Activated CD8-positive, alpha-beta T cell treated with anti-CD3 and anti-CD28 coated beads, Interleukin-2, amount 10 ng/mL, durations not matched to agents 7 days and 5 days (primary cell): ENCODE measurements at regions not wholly inside any gene's neighbourhood (a gene's known extent, or its start where the extent isn't known, plus 50 kb on each side); places are given as distances from the start of the nearest gene placed in this dataset.

Experiments used
- ATAC-seq: fragments of 150-1000 bp; cut with Tn5 transposase; one replicate; pipeline ENCODE4 v1.10.0; 2021; ENCODE audit warnings: moderate library complexity
- CTCF ChIA-PET: fragments of 350-600 bp; sonication (Branson Sonifier 250); formaldehyde crosslinking; loops from one replicate; lab custom pipeline; 2021; ENCODE audit warnings: antibody characterized with exemption; lab: Charles Lee
- POLR2A ChIA-PET: fragments of 350-600 bp; sonication (Branson Sonifier 250); formaldehyde crosslinking; loops from one replicate; lab custom pipeline; 2021; ENCODE audit warnings: antibody characterized with exemption; lab: Charles Lee
- DNase-seq: peaks from one replicate; pipeline ENCODE4 v3.0.0-alpha.2; 2020
- H3K27ac Mint-ChIP-seq: one replicate; pipeline ENCODE4 v1.8.0; 2021; ENCODE audit warnings: mild to moderate bottlenecking, mixed read lengths
- H3K27me3 Mint-ChIP-seq: one replicate; pipeline ENCODE4 v1.8.0; 2021; ENCODE audit warnings: low read depth, mixed read lengths
- H3K36me3 Mint-ChIP-seq: one replicate; pipeline ENCODE4 v1.8.0; 2021; ENCODE audit warnings: low read depth, mixed read lengths
- H3K4me1 Mint-ChIP-seq: one replicate; pipeline ENCODE4 v1.8.0; 2021; ENCODE audit warnings: low read depth, mixed read lengths
- H3K4me3 Mint-ChIP-seq: one replicate; pipeline ENCODE4 v1.8.0; 2021; ENCODE audit warnings: mild to moderate bottlenecking, mixed read lengths
- H3K9me3 Mint-ChIP-seq: one replicate; pipeline ENCODE4 v1.8.0; 2022; ENCODE audit warnings: mixed read lengths; ENCODE audit not compliant: insufficient read depth

DNA sequence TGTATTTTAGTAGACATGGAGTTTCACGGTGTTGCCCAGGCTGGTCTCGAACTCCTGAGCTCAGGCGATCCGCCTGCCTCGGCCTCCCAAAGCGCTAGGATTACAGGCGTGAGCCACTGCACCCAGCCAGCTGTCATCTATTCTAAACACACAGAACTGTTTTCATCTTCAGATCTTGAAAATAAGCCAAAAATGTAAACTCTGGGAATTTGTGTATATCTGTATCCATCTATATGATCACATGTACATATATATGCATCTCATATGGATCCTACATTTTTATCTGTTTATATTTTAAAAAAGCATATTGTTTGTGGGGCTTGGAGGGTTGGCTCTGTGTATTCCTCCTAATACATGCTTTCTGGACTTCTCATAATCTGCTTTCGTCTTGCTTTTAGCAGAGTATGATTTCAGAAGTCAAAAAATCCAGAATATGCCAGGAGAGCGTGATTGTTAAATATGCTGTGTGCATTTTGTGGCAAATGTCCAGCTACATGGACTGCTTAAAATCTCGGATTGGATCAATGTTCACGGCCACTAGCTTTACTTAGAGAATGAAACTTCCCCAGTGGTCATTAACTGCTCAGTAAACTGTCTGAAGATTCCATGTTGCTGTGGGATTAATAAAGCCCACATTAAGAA, 274.4 kb upstream of the IRX1 start:
- CTCF ChIA-PET: no interaction called here
- no peak for ATAC-seq

DNA sequence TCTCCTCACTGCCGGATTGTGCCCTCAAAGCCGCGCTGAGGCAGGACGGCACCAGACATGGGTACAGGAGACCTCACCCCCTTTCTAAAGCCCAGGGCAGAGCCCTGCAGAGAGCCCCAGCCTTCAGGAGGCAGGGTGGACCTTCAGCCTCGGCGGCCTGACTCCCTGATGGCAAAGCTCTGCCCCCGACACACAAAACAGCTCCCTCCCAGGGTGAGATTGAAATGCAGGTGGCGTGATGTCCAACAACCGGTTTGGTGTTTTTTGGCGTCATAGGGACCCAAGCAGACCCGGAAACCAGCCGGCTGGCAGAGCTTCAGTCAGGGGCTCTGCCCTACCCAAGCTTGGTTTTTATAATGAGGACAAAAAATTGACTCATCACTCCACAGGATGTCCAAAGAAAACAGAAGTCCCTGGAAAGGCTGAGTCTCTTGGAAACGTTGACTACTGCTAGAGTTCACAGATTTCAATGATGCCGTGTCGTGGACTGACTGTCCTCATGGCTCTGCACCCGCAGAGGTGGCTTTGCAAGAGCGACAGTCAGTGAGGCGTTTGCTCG, 275.2 kb upstream of the IRX1 start:
- POLR2A ChIA-PET: no interaction called here
- ATAC-seq: no peak
- Mint-ChIP-seq H3K27ac (no peak overlapping the region), H3K4me1 (no peaks in the 10 kb centered on the region), H3K4me3 (no peak overlapping the region), H3K36me3 (no peaks in the 10 kb centered on the region), H3K9me3 (peaks cover 5% of the 10 kb centered on the region), H3K27me3 (no peaks in the 10 kb centered on the region)
- CTCF ChIA-PET: no interaction called here
- DNase-seq: no peak

More for the DNA sequence above, 274.4 kb upstream of the IRX1 start:
- POLR2A ChIA-PET: no interaction called here
- no peaks in the 10 kb centered on the region for H3K36me3 Mint-ChIP-seq
- no peak overlapping the region for H3K27ac Mint-ChIP-seq
- DNase-seq: no peak
- H3K4me3 Mint-ChIP-seq: no peak overlapping the region
- H3K9me3 Mint-ChIP-seq: peaks cover 9% of the 10 kb centered on the region
- H3K27me3 Mint-ChIP-seq: no peaks in the 10 kb centered on the region
- H3K4me1 Mint-ChIP-seq: no peaks in the 10 kb centered on the region

DNA sequence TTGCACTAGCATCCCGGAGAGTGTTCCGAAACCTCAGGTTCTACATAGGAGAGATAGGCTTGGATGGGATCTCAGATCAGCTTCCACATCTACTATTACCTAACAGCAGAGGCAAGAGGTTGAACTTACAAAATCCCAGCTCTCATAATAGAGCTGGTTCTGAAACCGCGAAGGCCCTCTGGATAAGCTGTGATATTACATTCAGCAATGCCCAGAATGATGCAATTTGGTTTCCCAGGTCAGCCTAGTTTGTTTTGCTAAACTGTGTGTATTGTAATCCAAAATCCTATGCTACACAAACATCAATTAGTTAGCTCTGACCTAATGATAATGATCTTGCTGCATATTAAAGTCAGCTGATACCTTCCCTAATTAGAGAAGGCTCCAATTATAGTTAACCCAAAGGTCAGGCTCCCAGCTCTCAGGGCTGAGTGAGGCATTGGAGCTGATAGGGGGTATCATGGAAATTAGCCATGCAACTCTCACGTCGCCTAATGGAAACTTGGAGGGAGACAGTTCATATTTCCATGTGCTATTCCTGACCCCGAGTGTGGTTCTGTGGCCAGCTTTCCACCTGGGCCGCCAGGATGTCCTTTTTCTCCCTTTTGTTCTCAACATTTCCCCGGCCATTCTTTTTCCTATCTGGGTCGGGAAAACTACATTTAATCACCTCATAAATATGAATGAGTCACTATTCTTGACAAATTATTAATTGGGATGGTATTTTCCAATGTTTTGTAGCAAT, 278.4 kb upstream of the IRX1 start:
- DNase-seq (no peak), ATAC-seq (no peak)
- Mint-ChIP-seq H3K4me3 (no peak overlapping the region), H3K27ac (no peak overlapping the region), H3K4me1 (no peaks in the 10 kb centered on the region), H3K36me3 (no peaks in the 10 kb centered on the region), H3K9me3 (no peaks in the 10 kb centered on the region), H3K27me3 (no peaks in the 10 kb centered on the region)
- CTCF ChIA-PET: no interaction called here
- POLR2A ChIA-PET: no interaction called here

DNA sequence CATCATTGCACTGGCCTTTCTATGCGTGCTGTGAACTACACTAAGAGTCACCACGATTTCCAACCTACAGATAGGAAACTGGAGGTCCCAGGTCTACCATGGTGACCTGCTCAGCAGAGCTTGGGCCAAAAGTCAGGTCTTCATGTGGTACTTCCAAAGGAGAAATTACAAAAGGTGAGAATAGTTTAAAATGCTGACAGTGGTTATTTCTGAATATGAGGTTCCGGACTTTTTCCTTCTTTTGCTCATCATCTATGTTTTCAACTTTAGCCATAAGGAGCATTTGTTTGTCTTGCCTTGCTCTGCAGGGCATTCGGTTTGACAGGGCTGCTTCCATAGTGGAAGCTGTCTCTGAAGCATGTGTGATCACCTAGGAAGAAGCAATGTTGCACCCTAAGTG, 282.1 kb upstream of the IRX1 start:
- POLR2A ChIA-PET: no interaction called here
- H3K4me3 Mint-ChIP-seq: no peak overlapping the region
- no peak for DNase-seq
- no peaks in the 10 kb centered on the region for H3K9me3 Mint-ChIP-seq
- no peaks in the 10 kb centered on the region for H3K4me1 Mint-ChIP-seq
- no peaks in the 10 kb centered on the region for H3K27me3 Mint-ChIP-seq
- no peaks in the 10 kb centered on the region for H3K36me3 Mint-ChIP-seq
- H3K27ac Mint-ChIP-seq: no peak overlapping the region
- CTCF ChIA-PET: no interaction called here
- no peak for ATAC-seq

DNA sequence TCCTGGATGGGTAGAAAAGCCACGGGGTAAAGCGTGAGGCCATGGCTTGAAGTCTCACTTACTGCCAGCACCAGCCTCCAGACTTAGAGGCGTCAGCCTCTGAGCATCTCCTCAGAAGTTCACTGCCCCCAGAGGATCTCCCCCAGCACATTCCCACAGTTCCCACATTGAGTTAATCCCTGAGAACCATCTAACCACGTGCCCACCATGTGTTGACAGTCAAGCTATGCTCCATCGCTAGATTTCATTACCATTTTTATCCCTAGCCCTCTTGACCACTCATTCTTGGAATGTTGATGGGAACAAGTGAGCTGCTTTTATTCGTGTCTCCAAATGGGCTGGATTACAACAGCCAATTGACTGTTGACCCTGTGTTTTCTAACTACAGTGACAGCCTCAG, 283.3 kb upstream of the IRX1 start:
- no peak overlapping the region for H3K4me3 Mint-ChIP-seq
- no peak for ATAC-seq
- no peaks in the 10 kb centered on the region for H3K4me1 Mint-ChIP-seq
- H3K27me3 Mint-ChIP-seq: no peaks in the 10 kb centered on the region
- no peaks in the 10 kb centered on the region for H3K9me3 Mint-ChIP-seq
- CTCF ChIA-PET: no interaction called here
- H3K27ac Mint-ChIP-seq: no peak overlapping the region
- POLR2A ChIA-PET: no interaction called here
- no peaks in the 10 kb centered on the region for H3K36me3 Mint-ChIP-seq
- DNase-seq: no peak

DNA sequence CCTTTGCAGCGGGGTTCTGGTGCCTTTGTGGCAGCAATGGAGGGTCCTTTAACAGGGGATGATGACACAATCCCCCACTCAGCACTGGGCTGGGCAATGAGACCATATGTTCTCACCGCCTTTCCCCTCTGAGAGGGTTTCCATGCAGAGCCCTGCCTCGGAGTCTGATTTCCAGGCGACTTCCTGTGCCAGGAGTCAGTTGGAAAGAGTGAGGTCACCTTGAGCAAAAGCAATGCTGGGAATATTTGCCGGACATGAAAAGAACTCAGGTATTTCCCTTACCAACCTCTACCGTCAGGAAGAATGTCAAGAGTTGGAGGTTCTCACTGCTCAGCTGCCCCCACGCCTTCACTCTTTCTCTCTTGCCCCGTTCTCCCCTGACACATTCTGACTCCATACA, 284.2 kb upstream of the IRX1 start:
- no peaks in the 10 kb centered on the region for H3K9me3 Mint-ChIP-seq

DNA sequence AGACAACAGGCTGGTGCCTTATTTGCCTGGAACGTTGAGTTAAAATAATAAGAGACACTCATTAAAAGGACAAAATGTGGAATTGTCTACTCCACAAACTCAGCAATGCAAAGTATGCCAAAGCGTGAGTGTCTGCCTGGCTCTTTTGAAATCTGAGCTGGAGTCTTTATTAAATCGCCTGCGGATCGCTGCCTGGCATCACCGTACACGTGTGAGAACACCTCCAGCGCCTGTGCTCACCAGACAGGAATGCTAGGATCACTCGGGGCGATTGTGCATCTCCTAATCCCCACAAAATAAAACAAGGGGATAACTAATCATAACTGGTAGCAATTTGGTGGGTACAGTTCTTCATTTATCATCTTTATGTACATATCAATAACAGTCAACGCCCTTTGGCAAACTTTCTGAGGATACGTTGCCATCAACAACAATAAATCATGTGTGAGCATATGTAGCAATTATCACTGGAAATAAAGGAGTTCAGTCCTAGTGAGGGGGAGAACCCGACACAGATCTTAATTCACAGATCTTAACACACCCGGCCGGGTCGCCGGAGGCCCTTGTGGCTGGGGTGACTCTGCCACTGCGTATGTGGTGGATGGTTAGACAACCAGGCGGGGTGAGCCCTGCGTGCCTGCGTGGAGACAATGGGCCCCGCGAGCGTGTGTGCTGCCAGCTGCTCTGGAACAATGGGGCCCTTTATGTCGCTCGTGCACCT, 284.9 kb upstream of the IRX1 start:
- no peak for DNase-seq
- H3K36me3 Mint-ChIP-seq: no peaks in the 10 kb centered on the region
- ChIA-PET POLR2A (no interaction called here), CTCF (no interaction called here)
- H3K4me1 Mint-ChIP-seq: no peaks in the 10 kb centered on the region
- no peak for ATAC-seq
- H3K4me3 Mint-ChIP-seq: no peak overlapping the region
- no peak overlapping the region for H3K27ac Mint-ChIP-seq
- no peaks in the 10 kb centered on the region for H3K27me3 Mint-ChIP-seq
- no peaks in the 10 kb centered on the region for H3K9me3 Mint-ChIP-seq

More for the DNA sequence above, 284.2 kb upstream of the IRX1 start:
- CTCF ChIA-PET: no interaction called here
- H3K4me3 Mint-ChIP-seq: no peak overlapping the region
- DNase-seq (no peak), ATAC-seq (no peak)
- no peaks in the 10 kb centered on the region for H3K27me3 Mint-ChIP-seq
- no peak overlapping the region for H3K27ac Mint-ChIP-seq
- no peaks in the 10 kb centered on the region for H3K4me1 Mint-ChIP-seq
- POLR2A ChIA-PET: no interaction called here
- no peaks in the 10 kb centered on the region for H3K36me3 Mint-ChIP-seq

DNA sequence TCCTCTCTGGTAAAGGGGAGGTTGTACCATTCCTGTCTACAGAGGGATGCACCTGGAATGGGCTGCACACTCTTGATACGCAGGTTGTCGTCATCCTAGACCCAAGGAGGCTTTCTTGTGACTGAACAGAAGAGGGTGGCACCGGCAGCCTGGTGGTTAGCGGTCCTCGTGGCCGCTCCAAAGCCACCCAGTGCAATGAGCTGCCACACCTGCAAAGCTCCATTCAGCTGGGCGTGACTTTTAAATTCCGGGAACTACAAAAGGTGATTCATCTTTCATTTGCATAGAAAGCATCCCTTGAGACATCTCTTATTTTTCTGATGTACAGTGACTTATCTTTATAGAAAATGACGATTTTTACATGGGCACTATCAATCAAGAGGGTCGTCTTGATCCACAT, 286.1 kb upstream of the IRX1 start:
- Mint-ChIP-seq H3K4me3 (no peak overlapping the region), H3K9me3 (peaks cover 4% of the 10 kb centered on the region), H3K27ac (no peak overlapping the region), H3K36me3 (no peaks in the 10 kb centered on the region), H3K27me3 (no peaks in the 10 kb centered on the region), H3K4me1 (no peaks in the 10 kb centered on the region)
- ATAC-seq (no peak), DNase-seq (no peak)
- ChIA-PET CTCF (no interaction called here), POLR2A (no interaction called here)

DNA sequence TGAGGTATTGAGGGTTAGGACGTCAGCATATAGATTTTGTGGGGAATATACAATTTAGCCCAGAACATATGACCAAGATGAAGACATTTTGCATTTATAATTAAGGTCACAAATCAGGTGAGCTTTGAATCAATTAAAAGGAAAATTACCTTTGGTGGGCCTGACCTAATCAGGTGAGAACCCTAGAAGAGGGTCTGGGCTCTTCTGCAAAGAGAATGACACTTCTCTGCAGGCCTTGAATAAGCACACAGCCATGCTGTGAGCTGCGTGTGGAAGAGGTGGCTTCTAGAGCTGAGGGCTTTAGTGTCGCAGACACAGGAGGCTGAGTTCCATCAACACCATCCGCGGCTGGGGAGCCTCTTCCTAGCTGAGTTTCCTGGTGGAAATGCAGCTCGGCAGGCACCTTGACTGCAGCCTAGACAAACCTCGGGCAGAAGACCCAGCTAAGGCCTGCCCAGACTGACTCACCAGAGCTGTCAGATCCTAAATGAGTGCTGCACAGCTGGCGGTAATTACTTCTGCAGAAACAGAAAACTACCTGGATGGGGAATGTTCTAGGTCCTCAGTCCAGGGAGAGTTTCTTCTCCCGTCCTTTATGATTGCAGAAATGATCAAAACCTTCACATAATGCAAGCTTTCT, 287.5 kb upstream of the IRX1 start:
- Mint-ChIP-seq H3K27me3 (no peaks in the 10 kb centered on the region), H3K36me3 (no peaks in the 10 kb centered on the region), H3K4me3 (no peak overlapping the region), H3K9me3 (peaks cover 4% of the 10 kb centered on the region), H3K4me1 (no peaks in the 10 kb centered on the region), H3K27ac (no peak overlapping the region)
- no peak for DNase-seq
- ChIA-PET POLR2A (no interaction called here), CTCF (no interaction called here)
- ATAC-seq: no peak

DNA sequence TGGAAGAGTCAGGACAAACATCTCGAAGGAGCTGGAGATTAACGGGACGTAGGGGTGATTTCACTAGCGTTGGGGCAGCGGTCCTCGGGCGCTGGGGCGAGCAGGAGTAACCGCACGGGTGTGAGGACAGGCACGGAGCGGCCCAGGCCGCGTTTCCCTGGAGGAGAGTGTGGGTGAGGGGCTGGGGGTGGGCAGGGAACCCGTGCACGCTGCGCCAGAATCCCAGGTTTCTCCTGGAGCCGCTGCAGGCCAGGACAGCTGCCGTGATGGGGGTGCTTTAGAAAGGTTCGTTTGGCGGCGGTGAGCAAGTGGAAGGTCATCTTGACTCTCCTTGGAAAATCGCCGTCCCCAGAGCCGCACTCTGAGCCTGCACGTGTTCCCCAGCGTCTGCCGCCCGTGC, 290.2 kb upstream of the IRX1 start:
- no peak for ATAC-seq
- CTCF ChIA-PET: no interaction called here
- no peak overlapping the region for H3K4me3 Mint-ChIP-seq
- H3K9me3 Mint-ChIP-seq: peaks cover 4% of the 10 kb centered on the region
- no peak for DNase-seq
- no peaks in the 10 kb centered on the region for H3K4me1 Mint-ChIP-seq
- H3K27me3 Mint-ChIP-seq: no peaks in the 10 kb centered on the region
- POLR2A ChIA-PET: no interaction called here
- H3K36me3 Mint-ChIP-seq: no peaks in the 10 kb centered on the region
- H3K27ac Mint-ChIP-seq: no peak overlapping the region

DNA sequence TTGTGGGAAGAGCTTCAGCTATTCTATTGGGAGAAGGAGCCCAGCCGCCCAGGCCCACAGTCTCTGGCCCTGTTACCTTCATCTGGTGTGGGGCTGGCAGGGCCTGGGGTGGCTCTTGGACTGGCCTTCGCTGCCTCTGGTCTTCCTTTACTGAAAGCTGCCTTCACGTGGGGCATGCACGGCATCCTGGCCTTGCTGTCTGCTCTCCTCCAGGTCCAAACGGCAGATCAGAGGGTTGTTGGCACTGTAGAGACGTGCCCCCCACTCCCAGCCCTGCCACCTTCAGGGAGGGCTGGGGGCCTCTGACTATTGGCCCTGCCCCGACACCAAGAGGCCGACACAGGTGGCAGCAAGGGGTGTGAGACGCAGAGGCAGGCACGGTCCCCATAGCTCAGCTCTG, 291.3 kb upstream of the IRX1 start:
- Mint-ChIP-seq H3K4me3 (no peak overlapping the region), H3K27ac (no peak overlapping the region), H3K9me3 (peaks cover 4% of the 10 kb centered on the region), H3K36me3 (no peaks in the 10 kb centered on the region), H3K27me3 (no peaks in the 10 kb centered on the region), H3K4me1 (no peaks in the 10 kb centered on the region)
- DNase-seq (no peak), ATAC-seq (no peak)
- CTCF ChIA-PET: no interaction called here
- POLR2A ChIA-PET: no interaction called here

DNA sequence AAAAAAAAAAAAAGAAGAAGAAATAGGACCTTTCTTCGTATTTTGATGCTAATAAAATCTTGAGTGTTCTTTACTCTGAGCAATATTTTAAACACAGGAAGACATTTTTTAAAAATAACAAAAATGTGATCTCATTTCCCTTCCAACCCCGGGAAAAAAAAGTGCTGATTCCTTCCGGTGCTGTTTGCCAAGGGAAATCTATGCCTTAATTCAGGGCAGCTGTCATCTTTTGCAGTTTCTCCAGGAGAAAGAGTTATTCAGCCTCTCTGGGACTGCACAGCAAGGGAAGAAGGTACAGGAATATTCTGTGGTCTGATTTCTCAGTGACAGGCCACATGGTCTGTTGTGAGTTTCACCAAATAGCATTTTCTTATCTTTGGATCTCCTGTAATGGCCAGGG, 291.9 kb upstream of the IRX1 start:
- ATAC-seq (no peak), DNase-seq (no peak)
- Mint-ChIP-seq H3K4me1 (no peaks in the 10 kb centered on the region), H3K4me3 (no peak overlapping the region), H3K27me3 (no peaks in the 10 kb centered on the region), H3K9me3 (peaks cover 4% of the 10 kb centered on the region), H3K27ac (no peak overlapping the region), H3K36me3 (no peaks in the 10 kb centered on the region)
- ChIA-PET CTCF (no interaction called here), POLR2A (no interaction called here)
